HG03139 (cell line): ENCODE measurements at regions not wholly inside any gene's neighbourhood (a gene's known extent, or its start where the extent isn't known, plus 50 kb on each side); places are given as distances from the start of the nearest gene placed in this dataset.

Experiments used
- ATAC-seq: cut with Tn5 transposase; IDR thresholded peaks from one replicate; pipeline ENCODE4 v1.9.1; 2021; ENCODE audit not compliant: unreplicated experiment

GRCh38 chr3:88535563-88535962 is 385.8 kb downstream of the C3orf38 start:
- ATAC-seq, result no peak

- no peak for ATAC-seq
These were observed 393.2 kb downstream of the C3orf38 start for GRCh38 chr3:88542916-88543315.

- ATAC-seq, result no peak
These were observed 422.7 kb downstream of the C3orf38 start for GRCh38 chr3:88572450-88572849.

GRCh38 chr3:88573472-88573871 is 423.7 kb downstream of the C3orf38 start:
- no peak for ATAC-seq

- no peak for ATAC-seq
These were observed 424.4 kb downstream of the C3orf38 start for GRCh38 chr3:88574146-88574545.

DNA sequence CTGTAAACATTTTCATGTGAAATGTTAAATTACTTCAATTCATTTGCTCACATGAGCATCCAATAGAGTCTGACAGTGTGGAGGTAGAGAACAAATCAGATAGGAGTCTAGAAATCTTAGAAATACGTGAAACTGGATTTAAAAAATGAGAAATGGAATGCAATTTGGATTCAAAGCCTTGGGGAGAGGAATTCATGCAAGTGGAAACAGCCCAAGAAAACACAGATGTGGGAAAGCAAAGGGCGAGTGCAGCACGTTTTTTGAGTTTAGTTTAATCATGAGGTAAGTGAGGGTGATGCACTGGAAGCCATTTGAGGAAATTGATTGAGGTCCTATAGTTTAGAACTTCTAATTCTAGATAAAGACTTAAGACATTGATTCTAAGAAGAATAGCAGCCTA is 434.7 kb downstream of the C3orf38 start:
- ATAC-seq, result no peak

GRCh38 chr3:88586121-88586640 is 436.4 kb downstream of the C3orf38 start:
- ATAC-seq, result no peak

DNA sequence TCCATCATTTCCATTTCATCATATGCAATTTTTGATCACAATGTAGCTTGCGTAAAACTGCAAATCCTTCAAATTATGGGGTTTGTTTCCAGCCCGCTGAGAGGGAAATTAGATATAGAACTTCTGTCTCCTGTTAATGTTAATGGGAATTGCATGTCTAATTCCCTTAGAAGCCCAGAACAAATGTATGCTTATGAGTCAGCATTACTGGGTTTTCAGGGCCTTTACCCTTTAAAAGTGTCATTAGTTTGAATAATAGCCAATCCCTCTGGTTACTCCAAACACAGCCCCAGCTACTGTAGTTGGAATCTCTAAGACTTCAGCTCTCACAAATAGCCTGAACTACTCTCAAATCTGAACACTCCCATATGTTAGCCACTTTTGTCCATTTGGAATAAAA is 439.4 kb downstream of the C3orf38 start:
- ATAC-seq, result no peak

DNA sequence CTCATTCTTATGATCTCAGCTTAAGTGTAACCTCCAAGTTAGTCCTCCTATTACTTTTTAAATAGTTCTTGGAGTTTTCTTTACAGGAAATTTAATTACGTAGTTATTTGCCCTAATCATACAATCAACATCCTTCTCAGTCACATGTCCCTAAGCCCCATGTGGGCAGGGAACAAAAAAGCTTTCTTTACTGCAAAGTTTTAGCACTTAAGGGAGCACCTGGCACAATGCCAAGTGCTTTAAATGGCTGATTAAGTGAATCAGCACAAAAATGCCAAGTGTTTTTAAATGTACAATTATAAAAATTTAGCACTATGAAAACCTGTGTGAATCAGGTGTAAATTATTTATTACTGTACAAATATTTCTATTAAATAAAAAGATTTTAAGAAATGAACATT is 445.3 kb downstream of the C3orf38 start:
- no peak for ATAC-seq

GRCh38 chr3:88596451-88596850 is 446.7 kb downstream of the C3orf38 start:
- no peak for ATAC-seq

GRCh38 chr3:88610820-88611219 is 461.1 kb downstream of the C3orf38 start:
- ATAC-seq, result no peak

- ATAC-seq, result no peak
These were observed 462.1 kb downstream of the C3orf38 start for GRCh38 chr3:88611826-88612326.

GRCh38 chr3:88616413-88616812 is 466.7 kb downstream of the C3orf38 start:
- no peak for ATAC-seq

- no peak for ATAC-seq
These were observed 467.5 kb downstream of the C3orf38 start for GRCh38 chr3:88617283-88617682.

DNA sequence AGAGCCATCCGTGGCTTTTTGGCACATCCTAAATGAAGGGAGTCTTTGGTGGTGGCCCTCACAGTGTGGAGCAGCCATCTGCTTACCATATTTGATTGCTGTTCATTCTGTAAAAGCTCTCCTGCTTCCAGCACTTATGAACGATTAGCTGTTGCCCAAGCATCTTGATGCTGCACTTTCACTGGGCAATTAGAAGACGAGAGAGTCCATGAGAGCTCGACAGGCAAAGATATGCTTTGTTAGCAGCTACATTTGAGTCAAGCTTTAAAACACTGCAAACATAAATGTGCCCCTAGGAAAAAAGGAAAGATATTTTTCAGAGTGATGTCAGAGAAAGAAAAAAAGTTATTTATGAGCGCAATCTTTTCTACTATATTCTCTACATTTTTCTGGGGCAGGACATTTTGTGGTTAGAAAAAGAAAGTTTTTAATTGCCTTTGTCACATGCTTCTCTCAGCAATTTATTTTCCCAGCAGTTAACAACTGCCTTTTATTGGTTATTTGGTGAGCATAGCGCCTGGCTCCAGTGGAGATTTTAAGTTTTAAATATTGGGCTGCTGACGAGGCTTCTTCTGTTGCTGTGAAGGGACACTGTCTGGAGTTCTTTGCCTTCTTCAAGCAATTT is 468.4 kb downstream of the C3orf38 start:
- ATAC-seq, result no peak

GRCh38 chr3:88621586-88621985 is 471.8 kb downstream of the C3orf38 start:
- no peak for ATAC-seq

DNA sequence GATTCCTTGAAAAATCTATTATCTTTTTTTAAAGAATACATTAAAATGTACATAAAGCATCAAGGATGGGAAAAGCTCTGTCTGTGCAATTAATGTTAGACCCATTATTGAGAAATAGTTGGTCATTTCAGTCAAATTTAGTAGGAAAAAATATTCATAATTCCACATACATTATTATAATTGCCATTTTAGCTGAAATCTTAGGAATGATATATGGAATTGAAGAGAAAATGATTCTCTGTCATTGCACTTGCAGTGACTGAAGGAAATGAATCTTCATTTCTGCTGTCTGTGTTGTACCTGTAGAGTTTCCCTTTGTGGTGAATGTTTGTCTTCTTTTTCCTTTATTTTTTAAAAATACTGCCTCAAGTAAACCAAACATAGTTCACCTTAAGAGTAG is 473.9 kb downstream of the C3orf38 start:
- no peak for ATAC-seq

- no peak for ATAC-seq
These were observed 476.8 kb downstream of the C3orf38 start for GRCh38 chr3:88626456-88627120.

DNA sequence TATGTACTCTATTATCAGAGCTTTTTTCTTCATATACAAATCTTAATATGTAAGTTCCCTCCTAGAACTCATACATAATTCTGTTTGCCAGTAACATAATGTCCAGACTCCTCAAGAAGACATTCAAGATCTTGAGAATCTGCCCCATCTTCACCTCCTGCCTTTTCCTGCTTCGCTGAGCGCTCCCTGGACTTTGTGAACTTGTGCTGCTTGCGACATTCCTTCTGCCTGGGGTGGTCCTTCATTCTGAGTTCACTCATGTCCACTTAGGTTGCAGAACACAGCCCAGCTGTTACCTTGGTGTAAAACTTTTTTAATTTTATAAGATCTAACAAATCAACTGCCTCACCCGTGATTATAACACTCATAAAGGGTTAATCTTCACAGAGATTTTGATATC is 478.5 kb upstream of the EPHA3 start:
- no peak for ATAC-seq

- no peak for ATAC-seq
These were observed 475.2 kb upstream of the EPHA3 start for GRCh38 chr3:88632226-88632625.

DNA sequence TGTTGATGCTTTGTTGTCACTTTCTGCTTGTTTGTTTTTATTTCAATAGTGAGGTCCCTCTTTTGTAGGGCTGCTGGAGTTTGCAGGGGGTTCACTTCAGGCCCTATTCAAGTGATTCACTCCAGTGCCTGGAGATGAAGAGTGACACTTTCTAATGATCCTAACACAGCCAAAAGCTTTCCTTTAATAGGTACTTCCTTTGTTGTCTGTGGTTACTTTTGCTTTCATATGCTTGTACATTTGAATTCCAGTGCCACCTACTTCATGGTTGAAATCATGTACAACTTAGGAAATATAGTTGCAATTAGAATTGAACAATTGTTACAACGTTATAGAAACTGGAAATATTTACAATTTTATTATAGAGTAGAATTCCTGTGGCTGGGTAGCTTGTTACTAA is 466.8 kb upstream of the EPHA3 start:
- no peak for ATAC-seq

GRCh38 chr3:88641033-88641604 is 466.3 kb upstream of the EPHA3 start:
- no peak for ATAC-seq
